Neural progenitor cell (in vitro differentiated cells): ENCODE measurements at regions not wholly inside any gene's neighbourhood (a gene's known extent, or its start where the extent isn't known, plus 50 kb on each side); places are given as distances from the start of the nearest gene placed in this dataset.

Experiments used
- CTCF ChIP-seq: fragments of 200-600 bp; sonication (generic); IDR thresholded peaks from 2 replicates; pipeline ENCODE4 v1.5.1; 2017; ENCODE audit warnings: antibody characterized with exemption, mild to moderate bottlenecking
- EZH2 ChIP-seq: fragments of 200-600 bp; sonication (generic); IDR thresholded peaks from 2 replicates; pipeline ENCODE4 v1.6.1; 2017; ENCODE audit warnings: antibody characterized with exemption, mild to moderate bottlenecking, moderate library complexity

DNA sequence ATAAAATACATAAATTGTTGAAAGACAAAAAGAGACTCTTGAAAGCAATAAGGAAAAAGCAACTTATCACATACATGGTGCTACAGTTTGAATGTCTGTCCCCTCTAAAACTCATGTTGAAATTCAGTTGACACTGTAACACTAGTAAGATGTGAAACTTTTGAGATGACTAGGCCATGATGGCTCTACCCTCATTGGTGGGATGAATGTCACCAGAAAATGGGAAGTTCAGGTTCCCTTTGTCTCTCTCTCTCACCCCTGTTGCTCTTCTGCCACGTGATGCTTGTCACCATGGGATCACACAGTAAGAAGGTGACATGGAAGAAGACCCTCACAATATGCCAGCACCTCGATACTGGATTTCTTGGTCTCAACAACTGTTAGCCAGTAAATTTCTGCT is 50.3 kb upstream of the SPTLC1 start:
- no peak for TF ChIP-seq CTCF
- no peak for TF ChIP-seq EZH2
